ENCODE measurements at regions not wholly inside any gene's neighbourhood (a gene's known extent, or its start where the extent isn't known, plus 50 kb on each side); places are given as distances from the start of the nearest gene placed in this dataset.

DNA sequence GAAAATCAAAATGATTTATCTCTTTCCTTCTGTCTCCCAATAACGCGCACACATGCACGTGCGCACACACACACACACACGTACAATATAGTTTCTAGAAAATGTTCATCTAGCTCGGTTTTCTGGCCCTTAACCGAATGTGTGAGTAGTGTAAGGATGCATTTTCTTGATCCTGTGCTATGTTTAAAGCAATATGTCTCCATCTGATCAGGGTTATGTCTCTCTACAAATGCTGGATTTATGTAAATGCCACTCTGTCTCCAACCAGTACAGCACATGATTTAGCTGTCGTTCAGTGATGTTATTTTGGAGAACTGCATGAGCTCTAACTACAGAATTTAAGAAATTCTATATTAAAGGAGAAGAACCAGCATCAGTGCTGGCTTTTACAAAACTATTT is 198.0 kb downstream of the TJP1 start:
- no peak for DNase-seq (ENCODE audit: low spot score in 2 of 2, unreplicated experiment in 2 of 2)
- Mint-ChIP-seq H3K9me3 (peaks cover 11% of the 10 kb centered on the region), H3K36me3 (no peaks in the 10 kb centered on the region), H3K4me1 (no peaks in the 10 kb centered on the region), H3K27me3 (ENCODE audit: low read depth) (peaks cover 6% of the 10 kb centered on the region), H3K27ac (no peak overlapping the region), H3K4me3 (no peak overlapping the region)
- TF ChIP-seq, protein P1, sequence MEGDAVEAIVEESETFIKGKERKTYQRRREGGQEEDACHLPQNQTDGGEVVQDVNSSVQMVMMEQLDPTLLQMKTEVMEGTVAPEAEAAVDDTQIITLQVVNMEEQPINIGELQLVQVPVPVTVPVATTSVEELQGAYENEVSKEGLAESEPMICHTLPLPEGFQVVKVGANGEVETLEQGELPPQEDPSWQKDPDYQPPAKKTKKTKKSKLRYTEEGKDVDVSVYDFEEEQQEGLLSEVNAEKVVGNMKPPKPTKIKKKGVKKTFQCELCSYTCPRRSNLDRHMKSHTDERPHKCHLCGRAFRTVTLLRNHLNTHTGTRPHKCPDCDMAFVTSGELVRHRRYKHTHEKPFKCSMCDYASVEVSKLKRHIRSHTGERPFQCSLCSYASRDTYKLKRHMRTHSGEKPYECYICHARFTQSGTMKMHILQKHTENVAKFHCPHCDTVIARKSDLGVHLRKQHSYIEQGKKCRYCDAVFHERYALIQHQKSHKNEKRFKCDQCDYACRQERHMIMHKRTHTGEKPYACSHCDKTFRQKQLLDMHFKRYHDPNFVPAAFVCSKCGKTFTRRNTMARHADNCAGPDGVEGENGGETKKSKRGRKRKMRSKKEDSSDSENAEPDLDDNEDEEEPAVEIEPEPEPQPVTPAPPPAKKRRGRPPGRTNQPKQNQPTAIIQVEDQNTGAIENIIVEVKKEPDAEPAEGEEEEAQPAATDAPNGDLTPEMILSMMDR (IDR thresholded peaks at IDR 0.05; ENCODE audit: unreplicated experiment), result no peak

DNA sequence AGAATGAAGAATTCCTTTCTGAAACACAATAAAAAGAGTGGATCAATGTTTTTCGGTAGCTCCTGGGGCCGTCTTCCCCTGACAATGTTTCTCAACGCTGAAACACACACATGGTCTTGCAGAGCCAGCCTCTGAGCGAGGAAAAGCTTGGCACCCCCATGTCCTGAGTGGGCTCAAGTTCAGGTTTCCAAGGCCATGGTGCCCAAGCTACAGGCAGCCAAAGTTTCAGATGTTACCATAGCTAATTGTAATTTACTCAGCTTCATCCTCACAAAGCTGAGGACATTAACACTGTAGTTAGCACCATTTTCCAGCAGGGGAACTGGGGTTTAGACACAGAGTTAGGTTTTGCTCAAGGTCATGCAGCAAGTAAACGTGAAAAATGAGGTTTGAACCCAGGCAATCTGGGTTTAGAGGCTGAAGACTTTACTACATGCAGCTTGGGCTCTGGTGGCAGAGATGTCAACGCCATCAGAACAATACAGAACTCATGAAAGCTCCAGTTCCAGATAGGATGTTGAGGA is 199.1 kb downstream of the TJP1 start:
- H3K27ac Mint-ChIP-seq, result no peak overlapping the region
- H3K4me3 Mint-ChIP-seq, result no peak overlapping the region
- H3K36me3 Mint-ChIP-seq, result no peaks in the 10 kb centered on the region
- H3K27me3 Mint-ChIP-seq (ENCODE audit: low read depth), result peaks cover 6% of the 10 kb centered on the region
- DNase-seq (ENCODE audit: low spot score in 2 of 2, unreplicated experiment in 2 of 2), result no peak
- H3K4me1 Mint-ChIP-seq, result no peaks in the 10 kb centered on the region
- peaks cover 8% of the 10 kb centered on the region for H3K9me3 Mint-ChIP-seq
- TF ChIP-seq, protein P1 (IDR thresholded peaks at IDR 0.05; ENCODE audit: unreplicated experiment), result no peak

DNA sequence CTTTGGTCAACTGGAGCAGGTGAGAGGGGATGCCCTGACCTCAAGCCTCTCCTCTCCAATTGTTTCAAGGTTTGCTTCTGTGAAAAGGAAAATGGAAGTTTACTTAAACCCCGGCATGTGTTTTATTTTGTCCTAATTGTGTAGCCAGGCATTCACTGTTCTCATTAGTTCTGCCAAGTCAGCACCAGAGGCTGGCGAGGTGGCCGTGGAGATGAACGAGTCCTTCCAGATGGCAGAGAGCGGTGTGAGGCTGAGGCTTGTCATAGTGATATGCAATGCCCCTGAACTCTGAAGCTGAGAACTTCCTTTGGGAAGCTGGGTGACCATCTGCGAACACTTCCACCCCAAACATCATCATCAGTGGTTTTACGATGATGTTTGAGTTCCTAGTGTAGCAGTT is 199.6 kb downstream of the TJP1 start:
- DNase-seq (ENCODE audit: low spot score in 2 of 2, unreplicated experiment in 2 of 2), result no peak
- Mint-ChIP-seq H3K4me3 (no peak overlapping the region), H3K9me3 (peaks cover 7% of the 10 kb centered on the region), H3K27me3 (ENCODE audit: low read depth) (peaks cover 6% of the 10 kb centered on the region), H3K27ac (no peak overlapping the region), H3K36me3 (no peaks in the 10 kb centered on the region), H3K4me1 (no peaks in the 10 kb centered on the region)
- TF ChIP-seq, protein P1 (IDR thresholded peaks at IDR 0.05; ENCODE audit: unreplicated experiment), result no peak

DNA sequence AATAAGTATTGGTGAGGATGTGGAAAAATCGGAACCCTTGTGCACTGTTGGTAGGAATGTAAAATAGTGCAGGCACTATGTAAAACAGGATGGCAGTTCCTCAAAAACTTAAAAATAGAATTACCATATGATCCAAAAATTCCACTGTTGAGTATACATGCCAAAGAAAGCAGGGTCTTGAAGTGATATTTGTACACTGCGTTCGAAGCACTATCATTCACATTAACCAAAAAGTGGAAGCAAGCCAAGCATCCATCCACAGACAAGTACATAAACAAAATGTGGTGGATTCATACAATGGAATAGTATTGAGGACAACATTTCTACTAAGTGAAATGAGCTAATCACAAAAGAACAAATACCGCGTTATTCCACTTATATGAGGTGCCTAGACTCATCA is 200.7 kb downstream of the TJP1 start:
- Mint-ChIP-seq H3K36me3 (no peaks in the 10 kb centered on the region), H3K27me3 (ENCODE audit: low read depth) (peaks cover 6% of the 10 kb centered on the region), H3K4me3 (no peak overlapping the region), H3K4me1 (no peaks in the 10 kb centered on the region), H3K27ac (no peak overlapping the region), H3K9me3 (peaks cover 7% of the 10 kb centered on the region)
- TF ChIP-seq, protein P1 (IDR thresholded peaks at IDR 0.05; ENCODE audit: unreplicated experiment), result no peak
- no peak for DNase-seq (ENCODE audit: low spot score in 2 of 2, unreplicated experiment in 2 of 2)

DNA sequence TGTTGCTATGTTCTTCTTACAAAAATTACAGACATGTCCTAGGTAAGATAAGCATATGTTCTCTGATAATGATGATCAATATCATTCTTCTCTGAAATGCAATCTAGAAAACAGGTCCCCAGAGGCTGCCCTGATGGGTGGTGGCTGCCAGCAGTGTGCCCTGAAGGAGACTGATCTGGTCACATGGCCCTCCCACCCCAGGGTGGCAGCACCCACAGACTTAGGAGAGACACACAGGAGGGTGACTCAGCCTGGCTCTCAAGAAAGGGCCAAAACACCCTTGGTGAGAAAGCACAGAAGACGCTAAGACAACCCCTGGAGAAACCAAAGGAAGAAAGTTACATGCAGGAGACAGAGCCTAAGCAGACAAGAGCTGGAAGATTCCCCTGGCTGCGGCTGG is 203.7 kb downstream of the TJP1 start:
- DNase-seq (ENCODE audit: low spot score in 2 of 2, unreplicated experiment in 2 of 2), result no peak
- Mint-ChIP-seq H3K36me3 (no peaks in the 10 kb centered on the region), H3K27me3 (ENCODE audit: low read depth) (peaks cover 6% of the 10 kb centered on the region), H3K4me1 (no peaks in the 10 kb centered on the region), H3K4me3 (no peak overlapping the region), H3K9me3 (no peaks in the 10 kb centered on the region), H3K27ac (no peak overlapping the region)
- TF ChIP-seq, protein P1 (IDR thresholded peaks at IDR 0.05; ENCODE audit: unreplicated experiment), result no peak

DNA sequence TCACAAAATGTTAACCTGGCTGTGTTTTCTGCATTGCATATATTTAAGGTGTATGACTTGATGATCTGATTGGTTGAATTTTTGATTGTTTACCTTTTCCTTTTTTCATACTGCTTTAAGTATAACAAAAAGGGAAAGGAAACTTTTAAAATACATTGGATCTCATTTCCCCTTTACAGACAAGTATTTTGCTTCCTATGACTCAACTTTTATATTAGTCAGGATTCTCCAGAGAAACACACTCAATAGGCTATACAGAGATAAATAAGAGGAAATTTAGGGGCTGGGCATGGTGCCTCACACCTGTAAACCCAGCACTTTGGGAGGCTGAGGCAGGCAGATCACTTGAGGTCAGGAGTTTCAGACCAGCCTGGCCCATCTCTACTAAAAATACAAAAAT is 205.8 kb downstream of the TJP1 start:
- Mint-ChIP-seq H3K4me1 (peaks cover 14% of the 10 kb centered on the region), H3K27ac (no peak overlapping the region), H3K9me3 (no peaks in the 10 kb centered on the region), H3K4me3 (no peak overlapping the region), H3K27me3 (ENCODE audit: low read depth) (peaks cover 11% of the 10 kb centered on the region), H3K36me3 (no peaks in the 10 kb centered on the region)
- DNase-seq (ENCODE audit: low spot score in 2 of 2, unreplicated experiment in 2 of 2), result no peak
- TF ChIP-seq, protein P1 (IDR thresholded peaks at IDR 0.05; ENCODE audit: unreplicated experiment), result no peak
